GM19467 (cell line): ENCODE measurements at regions not wholly inside any gene's neighbourhood (a gene's known extent, or its start where the extent isn't known, plus 50 kb on each side); places are given as distances from the start of the nearest gene placed in this dataset.

Source experiments
- ATAC-seq: cut with Tn5 transposase; IDR thresholded peaks from one replicate; pipeline ENCODE4 v1.9.1; 2021; ENCODE audit warnings: mild to moderate bottlenecking, moderate library complexity; ENCODE audit not compliant: unreplicated experiment

DNA sequence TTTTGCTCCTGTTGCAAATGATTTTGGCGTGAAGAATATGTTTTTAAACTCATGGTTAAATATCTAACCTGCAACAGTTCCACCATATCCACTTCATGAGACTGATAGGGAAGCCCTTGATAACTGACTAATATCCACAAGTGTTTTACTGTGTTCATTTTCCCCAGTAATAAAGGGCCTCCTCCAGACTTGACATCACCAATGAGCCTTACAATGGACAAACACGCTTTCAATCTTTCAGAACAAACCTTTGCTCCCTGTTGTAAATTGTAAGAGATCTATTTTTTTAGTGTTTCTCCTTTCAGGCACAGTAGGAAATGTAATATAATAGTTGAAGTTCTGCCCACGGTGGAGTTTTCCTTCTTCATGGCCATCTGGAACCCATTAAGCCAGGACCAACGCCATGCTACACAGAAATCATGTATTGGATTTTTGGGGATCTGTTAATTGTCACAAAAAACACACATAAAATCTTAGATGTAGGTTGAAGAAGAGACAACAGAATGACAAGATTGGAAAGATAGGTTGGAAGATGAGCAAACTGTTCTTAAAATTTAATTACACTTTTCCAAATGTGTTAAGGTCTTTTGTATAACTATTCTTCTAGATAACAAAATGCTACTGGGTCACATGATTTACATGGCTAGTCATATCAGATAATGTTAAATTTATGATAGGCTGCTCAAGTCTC lies 1030.1 kb downstream of the FSTL5 start:
- ATAC-seq, result no peak

- peak; percentile 88 for ATAC-seq
Measured at GRCh38 chr4:161132715-161133425, 1030.9 kb downstream of the FSTL5 start.

GRCh38 chr4:161121451-161121850 lies 1042.3 kb downstream of the FSTL5 start:
- ATAC-seq, result no peak

DNA sequence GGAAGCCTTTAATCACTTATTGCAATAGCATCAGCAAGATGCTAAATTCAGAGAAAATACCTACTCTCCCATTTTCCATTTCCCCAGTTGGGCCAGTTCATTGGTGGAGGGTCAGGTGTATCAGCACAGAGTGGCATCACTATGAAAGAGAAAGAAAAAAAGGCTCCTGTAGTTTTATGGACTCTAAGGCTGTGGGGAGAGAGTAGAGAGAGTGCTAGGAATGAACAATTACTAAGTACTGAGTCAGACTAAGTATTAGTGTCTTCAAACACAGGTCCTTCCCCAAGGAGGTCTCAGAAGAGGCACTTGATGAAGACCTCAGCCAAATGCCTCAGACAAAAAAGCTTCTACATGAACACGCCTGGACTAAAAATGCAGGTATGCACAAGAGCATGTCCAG lies 1061.9 kb downstream of the FSTL5 start:
- ATAC-seq, result no peak

GRCh38 chr4:161097821-161098220 lies 1066.0 kb downstream of the FSTL5 start:
- no peak for ATAC-seq

DNA sequence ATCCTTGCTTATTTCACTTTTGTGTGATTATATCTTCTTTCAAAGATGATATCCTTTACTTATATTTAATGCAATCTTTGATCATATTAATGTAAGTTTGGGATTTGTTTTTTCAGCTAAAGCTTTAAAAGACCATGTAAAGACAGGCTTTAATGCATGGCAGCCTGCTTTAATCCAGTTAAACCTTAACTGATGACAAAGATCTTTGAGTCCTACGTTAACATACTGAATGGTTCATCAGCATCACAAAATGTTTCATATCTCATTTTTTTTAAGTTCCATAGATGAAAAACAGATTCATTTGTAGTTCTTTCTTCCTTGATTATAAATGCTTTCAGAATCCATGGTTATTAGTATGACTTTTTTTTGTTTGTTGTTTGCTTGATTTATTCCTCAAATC lies 1102.8 kb downstream of the FSTL5 start:
- ATAC-seq, result no peak
